A673 (cell line): ENCODE measurements at regions not wholly inside any gene's neighbourhood (a gene's known extent, or its start where the extent isn't known, plus 50 kb on each side); places are given as distances from the start of the nearest gene placed in this dataset.

ENCODE experiments used
- BruUV-seq: library from RNA; stranded (reverse); fragments of 400-500 nt; replicated peaks from 2 replicates; lab custom pipeline; 2021; lab: Mats Ljungman, UMichigan
- CTCF ChIA-PET: fragments of 300-600 bp; sonication (Branson Sonifier 250); formaldehyde crosslinking; loops from one replicate; lab custom pipeline; 2022; ENCODE audit warnings: antibody characterized with exemption; lab: Charles Lee
- POLR2A ChIA-PET: fragments of 300-600 bp; sonication (Branson Sonifier 250); formaldehyde crosslinking; loops from one replicate; lab custom pipeline; 2022; ENCODE audit warnings: antibody characterized with exemption; ENCODE audit not compliant: low non-redundant PET; lab: Charles Lee
- DNase-seq: peaks from one replicate; pipeline ENCODE4 v3.0.0-alpha.2; 2015; ENCODE audit warnings: low spot score
- H3K27ac ChIP-seq: fragments of 200-600 bp; sonication (generic); 2 replicates; pipeline ENCODE4 v1.5.1; 2016; ENCODE audit warnings: mixed run types, low read depth, mild to moderate bottlenecking, mixed read lengths, antibody characterized with exemption, low read length; ENCODE audit not compliant: poor library complexity, severe bottlenecking
- H3K27me3 ChIP-seq: fragments of 200-600 bp; sonication (generic); replicated peaks from 2 replicates; pipeline ENCODE4 v1.6.1; 2017; ENCODE audit warnings: mixed run types, low read depth, mild to moderate bottlenecking, mixed read lengths, antibody characterized with exemption, low read length; ENCODE audit not compliant: insufficient read depth, poor library complexity
- H3K36me3 ChIP-seq: fragments of 200-600 bp; sonication (generic); 2 replicates; pipeline ENCODE4 v1.6.1; 2016; ENCODE audit warnings: mixed run types, mild to moderate bottlenecking, mixed read lengths, antibody characterized with exemption, low read length; ENCODE audit not compliant: insufficient read depth, poor library complexity, severe bottlenecking
- H3K4me1 ChIP-seq: fragments of 200-600 bp; sonication (generic); 2 replicates; pipeline ENCODE4 v1.6.1; 2017; ENCODE audit warnings: mixed run types, mild to moderate bottlenecking, mixed read lengths, antibody characterized with exemption, low read length; ENCODE audit not compliant: insufficient read depth, poor library complexity, severe bottlenecking
- H3K4me3 ChIP-seq: fragments of 200-600 bp; sonication (generic); 2 replicates; pipeline ENCODE4 v1.5.1; 2016; ENCODE audit warnings: low read depth, mixed run types, mild to moderate bottlenecking, mixed read lengths, low read length; ENCODE audit not compliant: poor library complexity, severe bottlenecking
- H3K9me3 ChIP-seq: fragments of 200-600 bp; sonication (generic); 2 replicates; pipeline ENCODE4 v1.6.1; 2016; ENCODE audit warnings: mixed run types, low read depth, mild to moderate bottlenecking, mixed read lengths, antibody characterized with exemption, low read length; ENCODE audit not compliant: poor library complexity, severe bottlenecking
- CTCF ChIP-seq: fragments of 300-800, 200-600 bp; sonication (generic); conservative IDR thresholded peaks from 2 replicates; pipeline ENCODE4 v1.5.1; 2017; ENCODE audit warnings: low read depth, mild to moderate bottlenecking, antibody characterized with exemption, low read length, moderate library complexity, mixed read lengths
- EZH2 ChIP-seq: fragments of 200-600 bp; sonication (generic); IDR thresholded peaks from 2 replicates; pipeline ENCODE4 v1.6.1; 2017; ENCODE audit warnings: borderline replicate concordance, low read depth, mild to moderate bottlenecking, mixed read lengths, antibody characterized with exemption, low read length; ENCODE audit not compliant: poor library complexity, severe bottlenecking
- intact Hi-C: fragments of 100-400 bp; cut with micrococcal nuclease; formaldehyde crosslinking; loops from one replicate; pipeline ENCODE4 v1.10.0; 2022; ENCODE audit not compliant: unreplicated experiment

DNA sequence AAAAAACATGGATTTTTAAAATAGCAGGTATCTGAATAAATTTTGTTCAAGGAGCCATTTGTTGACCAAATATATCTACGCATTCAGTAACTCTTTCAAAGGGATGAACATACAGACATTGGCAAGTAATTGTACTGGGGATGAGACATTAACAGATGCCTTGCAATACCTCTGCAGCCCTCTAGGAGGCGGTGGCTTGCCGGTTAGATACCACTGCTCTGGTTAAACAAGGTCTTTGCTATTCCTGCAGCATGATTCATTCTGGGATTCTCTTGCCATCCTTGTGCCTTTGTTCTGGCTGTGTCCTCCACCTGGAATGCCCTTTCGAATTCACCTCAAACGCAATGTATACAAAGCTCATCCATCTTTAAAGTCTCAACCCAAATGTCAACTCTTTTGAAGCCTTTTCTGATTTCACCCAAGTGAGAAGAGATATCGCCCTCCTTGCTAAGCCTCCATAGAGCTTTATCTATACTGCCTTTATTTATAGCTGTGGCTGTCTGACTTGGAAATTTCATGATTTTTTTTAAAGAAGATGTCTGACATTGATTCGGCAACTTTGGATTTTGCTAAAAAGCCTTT is 131.0 kb upstream of the SRRM4 start:
- TF ChIP-seq EZH2, result no peak
- TF ChIP-seq CTCF, result peak; percentile 78
- DNase-seq, result peak; percentile 22
- Histone ChIP-seq H3K36me3 (no peaks in the 10 kb centered on the region), H3K27me3 (peaks cover 4% of the 10 kb centered on the region), H3K4me3 (no peak overlapping the region), H3K4me1 (no peaks in the 10 kb centered on the region), H3K27ac (no peak overlapping the region), H3K9me3 (no peaks in the 10 kb centered on the region)
- BruUV-seq, result no TSS peak
- POLR2A ChIA-PET, result no interaction called here
- CTCF ChIA-PET, result no interaction called here
- intact Hi-C loops, result loop anchor here (2.0 kb wide), 1 partner anchor 186 kb away; no protein-coding TSS in a partner anchor

DNA sequence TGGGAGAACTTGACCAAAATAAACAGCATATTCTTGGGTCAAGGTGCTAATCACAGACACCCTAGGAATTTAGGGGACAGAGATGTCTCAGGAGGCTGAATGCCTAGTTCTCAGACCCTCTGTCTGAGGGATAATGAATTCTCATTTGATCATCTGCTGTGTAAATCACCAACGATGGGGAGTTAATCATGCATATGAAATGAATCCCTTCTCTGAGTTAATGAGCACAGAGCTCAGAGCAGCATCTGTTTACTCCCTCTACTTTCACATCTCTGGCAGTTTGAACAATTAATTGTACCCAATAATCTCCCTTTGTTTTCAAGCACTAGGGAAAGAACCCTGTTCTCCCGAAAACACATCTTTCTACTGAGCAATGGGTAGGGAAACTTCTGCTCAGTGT is 129.4 kb upstream of the SRRM4 start:
- Histone ChIP-seq H3K27ac (no peak overlapping the region), H3K36me3 (no peaks in the 10 kb centered on the region), H3K27me3 (no peaks in the 10 kb centered on the region), H3K9me3 (no peaks in the 10 kb centered on the region), H3K4me1 (no peaks in the 10 kb centered on the region), H3K4me3 (no peak overlapping the region)
- TF ChIP-seq EZH2, result no peak
- TF ChIP-seq CTCF, result no peak
- no peak for DNase-seq
- intact Hi-C loops, result loop anchor here (2.0 kb wide), 1 partner anchor 185 kb away; no protein-coding TSS in a partner anchor
- ChIA-PET CTCF (no interaction called here), POLR2A (no interaction called here)
- BruUV-seq, result no TSS peak

DNA sequence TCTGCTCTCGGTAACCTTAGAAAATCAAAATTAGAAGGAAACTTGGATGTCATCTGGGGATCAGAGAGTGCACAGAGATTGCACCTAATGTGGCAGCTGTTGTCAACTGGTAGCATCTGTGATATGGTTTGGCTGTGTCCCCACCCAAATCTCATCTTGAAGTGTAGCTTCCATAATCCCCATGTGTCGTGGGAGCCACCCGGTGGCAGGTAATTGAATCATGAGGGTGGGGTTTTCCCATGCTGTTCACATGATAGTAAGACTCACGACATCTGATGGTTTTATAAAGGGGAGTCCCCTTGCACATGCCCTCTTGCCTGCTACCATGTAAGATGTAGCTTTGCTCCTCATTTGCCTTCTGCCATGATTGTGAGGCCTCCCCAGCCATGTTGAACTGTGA is 127.7 kb upstream of the SRRM4 start:
- CTCF ChIA-PET, result no interaction called here
- Histone ChIP-seq H3K9me3 (no peaks in the 10 kb centered on the region), H3K4me3 (no peak overlapping the region), H3K27ac (no peak overlapping the region), H3K4me1 (no peaks in the 10 kb centered on the region), H3K27me3 (no peaks in the 10 kb centered on the region), H3K36me3 (no peaks in the 10 kb centered on the region)
- TF ChIP-seq EZH2 (no peak), CTCF (0 out of 2 replicates have a peak, but pooled peaks have one; percentile 11)
- POLR2A ChIA-PET, result no interaction called here
- no TSS peak for BruUV-seq
- no peak for DNase-seq
- intact Hi-C loops, result no loop called here
